Thyroid gland (tissue), 4 donors: ENCODE measurements at regions not wholly inside any gene's neighbourhood (a gene's known extent, or its start where the extent isn't known, plus 50 kb on each side); places are given as distances from the start of the nearest gene placed in this dataset.

ENCODE experiments used
- POLR2A ChIP-seq, 2 donors: fragments of 450-650 bp; IDR thresholded peaks; one replicate each; pipeline ENCODE4 v1.6.1; 2017; ENCODE audit warnings: antibody characterized with exemption in 2 of 2, mild to moderate bottlenecking in 2 of 2, moderate library complexity in 1 of 2
- TF ChIP-seq, protein P1 (sequence below), 6 experiments: fragments of 200-600 bp in 3 of 6; fragments of 450-650 bp in 3 of 6; sonication (generic) in 3 of 6; IDR thresholded peaks; one replicate each; pipeline ENCODE4 v1.5.1; 2016 to 2019; ENCODE audit warnings: antibody characterized with exemption in 6 of 6, mild to moderate bottlenecking in 2 of 6, inconsistent platforms in 1 of 6, moderate library complexity in 1 of 6

DNA sequence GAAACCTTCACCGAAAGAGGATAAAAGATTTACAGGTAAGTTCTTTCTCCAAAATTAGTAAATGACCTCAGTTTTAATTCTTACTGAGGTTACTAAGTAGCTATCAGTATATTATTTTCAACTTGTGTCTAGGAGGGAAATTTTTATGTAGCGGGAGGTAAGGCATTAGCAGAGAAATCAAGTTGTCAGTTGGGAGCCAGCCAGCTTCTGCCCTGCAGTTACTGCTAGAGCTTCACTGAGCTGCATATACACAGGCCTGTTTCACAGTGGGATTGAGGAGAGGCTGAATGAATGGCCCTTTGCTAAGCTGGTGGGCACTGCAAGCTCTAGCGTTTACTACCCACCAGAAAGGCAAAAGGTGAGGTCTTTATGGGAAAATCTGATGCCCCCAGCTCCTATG is 105.7 kb downstream of the ACAA2 start:
- TF ChIP-seq, protein P1, sequence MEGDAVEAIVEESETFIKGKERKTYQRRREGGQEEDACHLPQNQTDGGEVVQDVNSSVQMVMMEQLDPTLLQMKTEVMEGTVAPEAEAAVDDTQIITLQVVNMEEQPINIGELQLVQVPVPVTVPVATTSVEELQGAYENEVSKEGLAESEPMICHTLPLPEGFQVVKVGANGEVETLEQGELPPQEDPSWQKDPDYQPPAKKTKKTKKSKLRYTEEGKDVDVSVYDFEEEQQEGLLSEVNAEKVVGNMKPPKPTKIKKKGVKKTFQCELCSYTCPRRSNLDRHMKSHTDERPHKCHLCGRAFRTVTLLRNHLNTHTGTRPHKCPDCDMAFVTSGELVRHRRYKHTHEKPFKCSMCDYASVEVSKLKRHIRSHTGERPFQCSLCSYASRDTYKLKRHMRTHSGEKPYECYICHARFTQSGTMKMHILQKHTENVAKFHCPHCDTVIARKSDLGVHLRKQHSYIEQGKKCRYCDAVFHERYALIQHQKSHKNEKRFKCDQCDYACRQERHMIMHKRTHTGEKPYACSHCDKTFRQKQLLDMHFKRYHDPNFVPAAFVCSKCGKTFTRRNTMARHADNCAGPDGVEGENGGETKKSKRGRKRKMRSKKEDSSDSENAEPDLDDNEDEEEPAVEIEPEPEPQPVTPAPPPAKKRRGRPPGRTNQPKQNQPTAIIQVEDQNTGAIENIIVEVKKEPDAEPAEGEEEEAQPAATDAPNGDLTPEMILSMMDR (IDR thresholded peaks at IDR 0.05) = no peak
- TF ChIP-seq POLR2A (IDR thresholded peaks at IDR 0.05) = no peak
